ENCODE measurements at regions not wholly inside any gene's neighbourhood (a gene's known extent, or its start where the extent isn't known, plus 50 kb on each side); places are given as distances from the start of the nearest gene placed in this dataset.

GRCh38 chr6:6474170-6474920, 114.2 kb upstream of the LY86 start:
- no peak for TF ChIP-seq CTCF (IDR thresholded peaks at IDR 0.05; ENCODE audit: poor library complexity)
- TF ChIP-seq EZH2 (IDR thresholded peaks at IDR 0.05; ENCODE audit: borderline replicate concordance), result no peak
- no peak for TF ChIP-seq EZH2phosphoT487 (IDR thresholded peaks at IDR 0.05; ENCODE audit: low read depth, severe bottlenecking, unreplicated experiment)

All from hepatocyte (in vitro differentiated cells).